Mesenchymal stem cell (in vitro differentiated cells and primary cell): ENCODE measurements at regions not wholly inside any gene's neighbourhood (a gene's known extent, or its start where the extent isn't known, plus 50 kb on each side); places are given as distances from the start of the nearest gene placed in this dataset.

Source experiments
- DNase-seq: peaks from one replicate; pipeline ENCODE4 v3.0.0-alpha.2; 2013
- H2AFZ ChIP-seq: one replicate; pipeline ENCODE4 v1.6.1; 2013; ENCODE audit warnings: low read depth, mild to moderate bottlenecking, control low read depth, inconsistent platforms, low read length, moderate library complexity
- H2AK5ac ChIP-seq: 2 replicates; pipeline ENCODE4 v1.6.1; 2013; ENCODE audit warnings: low read length, moderate library complexity, mild to moderate bottlenecking, inconsistent platforms; ENCODE audit not compliant: severe bottlenecking
- H2BK120ac ChIP-seq: one replicate; pipeline ENCODE4 v1.6.1; 2013; ENCODE audit warnings: low read depth, mild to moderate bottlenecking, inconsistent platforms, low read length, moderate library complexity
- H2BK12ac ChIP-seq, 2 experiments: one replicate each; pipeline ENCODE4 v1.6.1; 2013; ENCODE audit warnings: inconsistent platforms in 2 of 2, low read length in 2 of 2, mild to moderate bottlenecking in 2 of 2, moderate library complexity in 2 of 2, control low read depth in 1 of 2
- H2BK15ac ChIP-seq: one replicate; pipeline ENCODE4 v1.6.1; 2013; ENCODE audit warnings: mild to moderate bottlenecking, low read depth, inconsistent platforms; ENCODE audit not compliant: poor library complexity, severe bottlenecking
- H2BK5ac ChIP-seq: 2 replicates; pipeline ENCODE4 v1.6.1; 2013; ENCODE audit warnings: low read depth, mild to moderate bottlenecking, low read length, control low read depth, inconsistent platforms; ENCODE audit not compliant: poor library complexity, severe bottlenecking
- H3K14ac ChIP-seq, 2 experiments: one replicate each; pipeline ENCODE4 v1.6.1; 2013; ENCODE audit warnings: inconsistent platforms in 2 of 2, low read length in 2 of 2, control low read depth in 1 of 2, mild to moderate bottlenecking in 1 of 2, moderate library complexity in 1 of 2
- H3K18ac ChIP-seq, 2 experiments: one replicate each; pipeline ENCODE4 v1.6.1; 2013; ENCODE audit warnings: inconsistent platforms in 2 of 2, low read length in 2 of 2, control low read depth in 1 of 2, low read depth in 1 of 2, mild to moderate bottlenecking in 1 of 2
- H3K23ac ChIP-seq, 2 experiments: one replicate each; pipeline ENCODE4 v1.6.1; 2013; ENCODE audit warnings: inconsistent platforms in 2 of 2, low read length in 2 of 2, mild to moderate bottlenecking in 2 of 2, moderate library complexity in 2 of 2, control low read depth in 1 of 2
- H3K27ac ChIP-seq: 2 replicates; pipeline ENCODE4 v1.5.1; 2013; ENCODE audit warnings: mild to moderate bottlenecking, moderate library complexity, low read length, control low read depth, inconsistent platforms; ENCODE audit not compliant: poor library complexity, severe bottlenecking
- H3K27me3 ChIP-seq, 2 experiments: 2 replicates each; pipeline versions ENCODE4 v1.6.1 to v1.7.0; 2013; ENCODE audit warnings: low read length in 2 of 2, mild to moderate bottlenecking in 2 of 2, moderate library complexity in 2 of 2, control low read depth in 1 of 2, inconsistent platforms in 1 of 2; ENCODE audit not compliant: control insufficient read depth in 1 of 2, insufficient read depth in 1 of 2
- H3K36me3 ChIP-seq, 2 experiments: 2 replicates each; pipeline versions ENCODE4 v1.6.1 to v1.7.0; 2013; ENCODE audit warnings: low read length in 2 of 2, control low read depth in 1 of 2, inconsistent platforms in 1 of 2, low read depth in 1 of 2, mild to moderate bottlenecking in 1 of 2; ENCODE audit not compliant: insufficient read depth in 2 of 2, control insufficient read depth in 1 of 2
- H3K4ac ChIP-seq, 2 experiments: one replicate each; pipeline ENCODE4 v1.6.1; 2013; ENCODE audit warnings: inconsistent platforms in 2 of 2, low read length in 2 of 2, mild to moderate bottlenecking in 2 of 2, moderate library complexity in 2 of 2, control low read depth in 1 of 2, low read depth in 1 of 2
- H3K4me1 ChIP-seq: 2 replicates; pipeline ENCODE4 v1.6.1; 2013; ENCODE audit warnings: low read depth, low read length, control low read depth; ENCODE audit not compliant: control insufficient read depth, insufficient read depth
- H3K4me2 ChIP-seq: 2 replicates; pipeline ENCODE4 v1.6.1; 2013; ENCODE audit warnings: low read length, mild to moderate bottlenecking, inconsistent platforms; ENCODE audit not compliant: poor library complexity, severe bottlenecking
- H3K4me3 ChIP-seq, 2 experiments: 2 replicates each; pipeline versions ENCODE4 v1.5.1 to v1.7.0; 2013; ENCODE audit warnings: low read length in 2 of 2, mild to moderate bottlenecking in 2 of 2, control low read depth in 1 of 2, low read depth in 1 of 2; ENCODE audit not compliant: insufficient read depth in 1 of 2
- H3K79me1 ChIP-seq: replicated peaks from 2 replicates; pipeline ENCODE4 v1.6.1; 2013; ENCODE audit warnings: mild to moderate bottlenecking, control low read depth, low read length, inconsistent platforms; ENCODE audit not compliant: poor library complexity, severe bottlenecking
- H3K9ac ChIP-seq: 2 replicates; pipeline ENCODE4 v1.7.0; 2013; ENCODE audit warnings: mild to moderate bottlenecking, low read length, moderate library complexity
- H3K9me3 ChIP-seq: 2 replicates; pipeline ENCODE4 v1.7.0; 2013; ENCODE audit warnings: mild to moderate bottlenecking, low read length; ENCODE audit not compliant: control insufficient read depth
- H4K8ac ChIP-seq: one replicate; pipeline ENCODE4 v1.6.1; 2013; ENCODE audit warnings: inconsistent platforms, mild to moderate bottlenecking, low read length, moderate library complexity
- H4K91ac ChIP-seq: one replicate; pipeline ENCODE4 v1.6.1; 2013; ENCODE audit warnings: mild to moderate bottlenecking, low read length, inconsistent platforms
- WGBS: methylation state at CpG from one replicate; pipeline ENCODE4 v1.1.7; 2013; ENCODE audit warnings: mixed read lengths; 5-methylcytosine and 5-hydroxymethylcytosine counted together

- Histone ChIP-seq H3K27me3 (no peaks in the 10 kb centered on the region), H3K4me1 (no peaks in the 10 kb centered on the region), H3K4me2 (no peak overlapping the region), H3K4ac (no peak overlapping the region), H2BK5ac (no peak overlapping the region), H2AK5ac (no peak overlapping the region), H3K4me3 (no peak overlapping the region), H3K27ac (no peak overlapping the region), H3K18ac (no peak overlapping the region), H2BK120ac (no peak overlapping the region), H3K14ac (no peak overlapping the region), H2BK15ac (no peak overlapping the region), H4K8ac (no peak overlapping the region), H3K79me1 (no peaks in the 10 kb centered on the region), H3K9me3 (peaks cover 3% of the 10 kb centered on the region), H3K23ac (no peak overlapping the region), H3K9ac (no peak overlapping the region), H2BK12ac (no peak overlapping the region), H3K36me3 (no peaks in the 10 kb centered on the region), H2AFZ (no peak overlapping the region), H4K91ac (no peak overlapping the region)
- DNase-seq, result no peak
- WGBS, result 40% methylated on average over 1 of the region's 3 CpGs
Measured at GRCh38 chr2:21912405-21912804, 788.6 kb downstream of the TDRD15 start.

DNA sequence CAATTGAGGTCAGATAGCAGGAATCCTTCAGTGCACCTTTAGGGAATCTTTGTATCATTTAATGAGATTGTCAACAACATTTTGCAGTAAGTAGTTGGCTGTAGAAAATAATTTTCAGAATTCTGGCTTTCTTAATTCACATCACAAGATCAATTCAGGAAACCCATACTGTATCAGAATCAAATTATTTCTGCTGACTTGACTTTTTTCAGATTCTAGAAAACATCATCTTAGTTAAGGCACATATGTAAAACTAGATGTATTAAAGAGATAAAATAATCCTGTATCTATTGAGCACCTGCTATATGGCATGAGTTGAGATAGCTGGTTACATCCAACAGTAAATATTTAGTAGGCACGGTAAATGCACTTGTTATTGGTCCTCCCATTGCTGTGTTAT lies 791.4 kb downstream of the TDRD15 start:
- Histone ChIP-seq H2AK5ac (no peak overlapping the region), H3K14ac (no peak overlapping the region), H2AFZ (no peak overlapping the region), H3K23ac (no peak overlapping the region), H3K18ac (no peak overlapping the region), H3K27ac (no peak overlapping the region), H3K36me3 (no peaks in the 10 kb centered on the region), H2BK120ac (no peak overlapping the region), H4K91ac (no peak overlapping the region), H2BK12ac (no peak overlapping the region), H4K8ac (no peak overlapping the region), H3K4me1 (no peaks in the 10 kb centered on the region), H3K27me3 (no peaks in the 10 kb centered on the region), H3K4me3 (no peak overlapping the region), H2BK5ac (no peak overlapping the region), H2BK15ac (no peak overlapping the region), H3K9me3 (peaks cover 3% of the 10 kb centered on the region), H3K4ac (no peak overlapping the region), H3K9ac (no peak overlapping the region), H3K4me2 (no peak overlapping the region), H3K79me1 (no peaks in the 10 kb centered on the region)
- DNase-seq, result no peak
- 100% methylated on average over 1 of the region's 1 CpG for WGBS

DNA sequence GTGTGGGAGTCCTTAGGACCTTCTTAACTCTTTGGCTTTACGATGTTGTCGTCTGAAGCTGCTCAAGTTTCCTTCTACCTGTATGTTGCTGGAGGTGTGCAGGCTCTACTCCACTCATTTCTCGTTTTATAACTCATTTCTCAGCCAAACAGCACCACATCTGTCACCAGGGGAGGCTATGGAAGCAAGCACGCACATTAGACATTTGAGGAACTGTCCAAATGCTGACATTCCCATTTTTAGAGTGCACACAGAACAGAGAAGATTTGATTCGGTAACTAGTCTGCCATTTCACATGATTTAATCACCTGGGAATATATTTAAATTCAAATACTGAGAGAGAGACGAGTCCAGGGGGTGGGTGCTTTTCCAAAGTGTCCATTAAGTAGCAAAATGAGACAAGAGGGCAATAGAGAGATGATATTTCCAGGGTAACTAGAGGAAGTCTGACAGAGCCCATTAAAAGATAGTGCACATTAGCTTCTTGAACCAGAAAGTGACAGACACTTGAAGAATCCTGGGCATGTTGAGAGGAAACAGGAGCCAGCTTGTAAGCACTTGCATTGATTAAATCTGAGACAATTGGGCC lies 793.3 kb downstream of the TDRD15 start:
- H2AFZ ChIP-seq, result no peak overlapping the region
- WGBS, result 54% methylated on average over 5 of the region's 6 CpGs
- no peak overlapping the region for H4K91ac ChIP-seq
- no peak overlapping the region for H3K18ac ChIP-seq
- H3K4me2 ChIP-seq, result no peak overlapping the region
- H3K36me3 ChIP-seq, result no peaks in the 10 kb centered on the region
- no peaks in the 10 kb centered on the region for H3K4me1 ChIP-seq
- no peak overlapping the region for H2BK120ac ChIP-seq
- peak; percentile 4 for DNase-seq
- no peak overlapping the region for H2BK5ac ChIP-seq
- no peaks in the 10 kb centered on the region for H3K27me3 ChIP-seq
- no peak overlapping the region for H3K4me3 ChIP-seq
- no peaks in the 10 kb centered on the region for H3K79me1 ChIP-seq
- no peak overlapping the region for H4K8ac ChIP-seq
- no peak overlapping the region for H2BK15ac ChIP-seq
- H3K9me3 ChIP-seq, result peaks cover 3% of the 10 kb centered on the region
- H3K14ac ChIP-seq, result no peak overlapping the region
- no peak overlapping the region for H2BK12ac ChIP-seq
- no peak overlapping the region for H3K4ac ChIP-seq
- no peak overlapping the region for H3K27ac ChIP-seq
- H3K9ac ChIP-seq, result no peak overlapping the region
- H2AK5ac ChIP-seq, result no peak overlapping the region
- H3K23ac ChIP-seq, result no peak overlapping the region

GRCh38 chr2:21920721-21921120 lies 797.0 kb downstream of the TDRD15 start:
- Histone ChIP-seq H3K23ac (no peak overlapping the region), H3K27ac (no peak overlapping the region), H2BK15ac (no peak overlapping the region), H3K27me3 (no peaks in the 10 kb centered on the region), H3K79me1 (no peaks in the 10 kb centered on the region), H2BK5ac (no peak overlapping the region), H3K36me3 (no peaks in the 10 kb centered on the region), H3K4me1 (no peaks in the 10 kb centered on the region), H3K14ac (no peak overlapping the region), H3K4ac (no peak overlapping the region), H4K91ac (no peak overlapping the region), H3K9me3 (peaks cover 17% of the 10 kb centered on the region), H4K8ac (no peak overlapping the region), H2BK12ac (no peak overlapping the region), H3K18ac (no peak overlapping the region), H3K4me3 (no peak overlapping the region), H2AFZ (no peak overlapping the region), H3K4me2 (no peak overlapping the region), H3K9ac (no peak overlapping the region), H2BK120ac (no peak overlapping the region), H2AK5ac (no peak overlapping the region)
- 79% methylated on average over 4 of the region's 4 CpGs for WGBS
- no peak for DNase-seq
